PC-9 (cell line): ENCODE measurements at regions not wholly inside any gene's neighbourhood (a gene's known extent, or its start where the extent isn't known, plus 50 kb on each side); places are given as distances from the start of the nearest gene placed in this dataset.

ENCODE experiments used
- BruUV-seq: library from RNA; stranded (reverse); fragments of 400-500 nt; replicated peaks from 2 replicates; lab custom pipeline; 2021; lab: Mats Ljungman, UMichigan
- CTCF ChIA-PET: fragments of 300-600 bp; sonication (Branson Sonifier 250); formaldehyde crosslinking; loops from one replicate; lab custom pipeline; 2022; ENCODE audit warnings: antibody characterized with exemption; lab: Charles Lee
- POLR2A ChIA-PET: fragments of 300-600 bp; sonication (Branson Sonifier 250); formaldehyde crosslinking; loops from one replicate; lab custom pipeline; 2022; ENCODE audit warnings: antibody characterized with exemption; ENCODE audit not compliant: unreplicated experiment; lab: Charles Lee
- DNase-seq, 2 experiments: peaks; one replicate each; pipeline versions ENCODE4 v3.0.0 to v3.0.0-alpha.2; 2015 to 2022; ENCODE audit warnings: mixed read lengths in 1 of 2
- H2AFZ ChIP-seq: fragments of 200-600 bp; sonication (generic); 2 replicates; pipeline ENCODE4 v1.8.1; 2017; ENCODE audit warnings: antibody characterized with exemption
- H3F3A ChIP-seq: fragments of 200-600 bp; sonication (generic); 2 replicates; pipeline ENCODE4 v1.8.1; 2017; ENCODE audit warnings: antibody characterized with exemption, mild to moderate bottlenecking, low read depth; ENCODE audit not compliant: insufficient read depth
- H3K27ac ChIP-seq: fragments of 200-600 bp; sonication (generic); 2 replicates; pipeline ENCODE4 v1.6.1; 2016; ENCODE audit warnings: mixed run types
- H3K27me3 ChIP-seq: fragments of 200-600 bp; sonication (generic); 2 replicates; pipeline ENCODE4 v1.6.1; 2016; ENCODE audit warnings: low read depth, mixed run types; ENCODE audit not compliant: insufficient read depth
- H3K36me3 ChIP-seq: fragments of 200-600 bp; sonication (generic); 2 replicates; pipeline ENCODE4 v1.6.1; 2016; ENCODE audit warnings: low read depth, mixed run types
- H3K4me1 ChIP-seq: fragments of 200-600 bp; sonication (generic); replicated peaks from 2 replicates; pipeline ENCODE4 v1.6.1; 2016; ENCODE audit warnings: mixed run types; ENCODE audit not compliant: insufficient read depth
- H3K4me2 ChIP-seq: fragments of 200-600 bp; sonication (generic); 2 replicates; pipeline ENCODE4 v1.6.1; 2017; ENCODE audit warnings: mixed run types
- H3K4me3 ChIP-seq: fragments of 200-600 bp; sonication (generic); 2 replicates; pipeline ENCODE4 v1.6.1; 2016; ENCODE audit warnings: mixed run types
- H3K79me2 ChIP-seq: fragments of 200-600 bp; sonication (generic); 2 replicates; pipeline ENCODE4 v1.6.1; 2017; ENCODE audit warnings: low read depth, mixed run types
- H3K9me2 ChIP-seq: fragments of 200-600 bp; sonication (generic); 2 replicates; pipeline ENCODE4 v1.8.1; 2017; ENCODE audit warnings: mild to moderate bottlenecking; ENCODE audit not compliant: insufficient read depth
- H3K9me3 ChIP-seq: fragments of 200-600 bp; sonication (generic); 2 replicates; pipeline ENCODE4 v1.8.1; 2016; ENCODE audit warnings: low read depth; ENCODE audit not compliant: insufficient read depth
- H4K20me1 ChIP-seq: fragments of 200-600 bp; sonication (generic); 2 replicates; pipeline ENCODE4 v1.8.1; 2017; ENCODE audit not compliant: insufficient read depth
- CTCF ChIP-seq: fragments of 200-600 bp; sonication (generic); conservative IDR thresholded peaks from 2 replicates; pipeline ENCODE4 v1.6.1; 2017; ENCODE audit warnings: mixed run types, antibody characterized with exemption, mild to moderate bottlenecking, moderate library complexity
- EZH2 ChIP-seq: fragments of 200-600 bp; sonication (generic); IDR thresholded peaks from 2 replicates; pipeline ENCODE4 v1.8.0; 2017; ENCODE audit warnings: antibody characterized with exemption, low read depth
- intact Hi-C: fragments of 100-400 bp; cut with micrococcal nuclease; formaldehyde crosslinking; loops from one replicate; pipeline ENCODE4 v1.10.0; 2022; ENCODE audit not compliant: unreplicated experiment

GRCh38 chr2:88836351-88836750 lies 144.9 kb downstream of the RPIA start:
- no peaks in the 10 kb centered on the region for H4K20me1 ChIP-seq
- ChIA-PET POLR2A (no interaction called here), CTCF (no interaction called here)
- H3K79me2 ChIP-seq = no peaks in the 10 kb centered on the region
- H3K4me1 ChIP-seq = no peaks in the 10 kb centered on the region
- no peaks in the 10 kb centered on the region for H3K27me3 ChIP-seq
- no TSS peak for BruUV-seq
- no peak overlapping the region for H3K4me3 ChIP-seq
- intact Hi-C loops = no loop called here
- no peak overlapping the region for H3K4me2 ChIP-seq
- no peaks in the 10 kb centered on the region for H3K9me3 ChIP-seq
- no peak for DNase-seq
- H3K36me3 ChIP-seq = no peaks in the 10 kb centered on the region
- H3K27ac ChIP-seq = no peak overlapping the region
- TF ChIP-seq CTCF (no peak), EZH2 (no peak)
- H3K9me2 ChIP-seq = no peaks in the 10 kb centered on the region
- no peak overlapping the region for H2AFZ ChIP-seq
- H3F3A ChIP-seq = no peaks in the 10 kb centered on the region

GRCh38 chr2:88837511-88838160 lies 146.2 kb downstream of the RPIA start:
- H4K20me1 ChIP-seq = no peaks in the 10 kb centered on the region
- H3K27ac ChIP-seq = no peak overlapping the region
- H3K36me3 ChIP-seq = no peaks in the 10 kb centered on the region
- no peaks in the 10 kb centered on the region for H3K9me3 ChIP-seq
- POLR2A ChIA-PET = no interaction called here
- intact Hi-C loops = no loop called here
- TF ChIP-seq EZH2 = no peak
- no peak for TF ChIP-seq CTCF
- CTCF ChIA-PET = no interaction called here
- DNase-seq = no peak
- BruUV-seq = no TSS peak
- H3K4me2 ChIP-seq = no peak overlapping the region
- no peaks in the 10 kb centered on the region for H3K4me1 ChIP-seq
- H3K9me2 ChIP-seq = no peaks in the 10 kb centered on the region
- H3K79me2 ChIP-seq = no peaks in the 10 kb centered on the region
- H3K27me3 ChIP-seq = no peaks in the 10 kb centered on the region
- no peak overlapping the region for H2AFZ ChIP-seq
- H3F3A ChIP-seq = no peaks in the 10 kb centered on the region
- H3K4me3 ChIP-seq = no peak overlapping the region

- intact Hi-C loops = no loop called here
- Histone ChIP-seq H3K9me2 (no peaks in the 10 kb centered on the region), H4K20me1 (no peaks in the 10 kb centered on the region), H2AFZ (no peak overlapping the region), H3K79me2 (no peaks in the 10 kb centered on the region), H3F3A (no peaks in the 10 kb centered on the region), H3K4me1 (no peaks in the 10 kb centered on the region), H3K4me2 (no peak overlapping the region), H3K27me3 (no peaks in the 10 kb centered on the region), H3K36me3 (no peaks in the 10 kb centered on the region), H3K9me3 (no peaks in the 10 kb centered on the region), H3K4me3 (no peak overlapping the region), H3K27ac (no peak overlapping the region)
- CTCF ChIA-PET = no interaction called here
- no peak for DNase-seq
- TF ChIP-seq EZH2 = no peak
- TF ChIP-seq CTCF = no peak
- POLR2A ChIA-PET = no interaction called here
- BruUV-seq = no TSS peak
Measured at GRCh38 chr2:88838165-88838635, 146.7 kb downstream of the RPIA start.
